ENCODE measurements at regions not wholly inside any gene's neighbourhood (a gene's known extent, or its start where the extent isn't known, plus 50 kb on each side); places are given as distances from the start of the nearest gene placed in this dataset.
"Not testable (repeated sequence)": the region's sequence is repeated elsewhere in the genome, so short reads cannot be mapped to it uniquely, and the experiment has no call there.

DNA sequence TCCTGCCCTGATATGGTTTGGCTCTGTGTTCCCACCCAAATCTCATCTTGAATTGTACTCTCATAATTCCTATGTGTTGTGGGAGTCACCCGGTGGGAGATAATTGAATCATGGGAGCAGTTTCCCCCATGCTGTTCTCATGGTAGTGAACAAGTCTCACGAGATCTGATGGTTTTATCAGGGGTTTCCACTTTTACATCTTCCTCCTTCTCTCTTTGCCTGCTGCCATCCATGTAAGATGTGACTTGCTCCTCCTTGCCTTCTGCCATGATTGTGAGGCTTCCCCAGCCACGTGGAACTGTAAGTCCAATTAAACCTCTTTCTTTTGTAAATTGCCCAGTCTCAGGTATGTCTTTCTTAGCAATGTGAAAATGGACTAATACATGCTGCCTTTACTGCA, 111.9 kb upstream of the STMND1 start:
- not testable (repeated sequence) for TF ChIP-seq GABPA (IDR thresholded peaks at IDR 0.05; ENCODE audit: low read depth); SIN3A (IDR thresholded peaks at IDR 0.05; ENCODE audit: borderline replicate concordance, low read depth, low read length); EZH2phosphoT487 (IDR thresholded peaks at IDR 0.05; ENCODE audit: borderline replicate concordance, low read depth); FOXJ3 (CRISPR knock-in tag; IDR thresholded peaks at IDR 0.05); MXI1 (IDR thresholded peaks at IDR 0.05; ENCODE audit: low read depth, low read length); USF2 (IDR thresholded peaks at IDR 0.05; ENCODE audit: borderline replicate concordance, low read depth, low read length); CHD2 (IDR thresholded peaks at IDR 0.05; ENCODE audit: low read length, partially characterized antibody)
